WTC11 (cell line): ENCODE measurements at regions not wholly inside any gene's neighbourhood (a gene's known extent, or its start where the extent isn't known, plus 50 kb on each side); places are given as distances from the start of the nearest gene placed in this dataset.

Experiments
- CBFB ChIP-seq: sonication (generic); formaldehyde crosslinking; IDR thresholded peaks from 2 replicates; pipeline ENCODE4 v1.8.1; 2022; ENCODE audit warnings: mild to moderate bottlenecking, low read depth, missing genetic modification reagents
- ELF4 ChIP-seq: sonication (generic); formaldehyde crosslinking; IDR thresholded peaks from 2 replicates; pipeline ENCODE4 v1.8.1; 2022; ENCODE audit warnings: low read depth, mild to moderate bottlenecking, moderate library complexity, missing genetic modification reagents
- FOXP1 ChIP-seq: sonication (generic); formaldehyde crosslinking; IDR thresholded peaks from 2 replicates; pipeline ENCODE4 v1.8.0; 2022; ENCODE audit warnings: missing genetic modification reagents, mild to moderate bottlenecking, moderate library complexity, borderline replicate concordance
- JUN ChIP-seq: sonication (generic); formaldehyde crosslinking; IDR thresholded peaks from 2 replicates; pipeline ENCODE4 v1.8.0; 2023; ENCODE audit warnings: mild to moderate bottlenecking, missing genetic modification reagents
- MYBL2 ChIP-seq: sonication (generic); formaldehyde crosslinking; IDR thresholded peaks from 2 replicates; pipeline ENCODE4 v1.8.1; 2023; ENCODE audit warnings: mild to moderate bottlenecking, moderate library complexity, missing genetic modification reagents
- TF ChIP-seq, protein P1 (sequence below): sonication (generic); formaldehyde crosslinking; IDR thresholded peaks from 2 replicates; pipeline ENCODE4 v1.8.1; 2023; ENCODE audit warnings: mild to moderate bottlenecking, moderate library complexity, missing genetic modification reagents
- TF ChIP-seq, protein P2 (sequence below): sonication (generic); formaldehyde crosslinking; IDR thresholded peaks from 2 replicates; pipeline ENCODE4 v1.8.0; 2022; ENCODE audit warnings: mild to moderate bottlenecking, missing genetic modification reagents
- TF ChIP-seq, protein P3 (sequence below): sonication (generic); formaldehyde crosslinking; IDR thresholded peaks from 2 replicates; pipeline ENCODE4 v1.8.0; 2022; ENCODE audit warnings: missing genetic modification reagents
- TF ChIP-seq, protein P4 (sequence below): sonication (generic); formaldehyde crosslinking; IDR thresholded peaks from 2 replicates; pipeline ENCODE4 v1.8.0; 2022; ENCODE audit warnings: mild to moderate bottlenecking, missing genetic modification reagents

DNA sequence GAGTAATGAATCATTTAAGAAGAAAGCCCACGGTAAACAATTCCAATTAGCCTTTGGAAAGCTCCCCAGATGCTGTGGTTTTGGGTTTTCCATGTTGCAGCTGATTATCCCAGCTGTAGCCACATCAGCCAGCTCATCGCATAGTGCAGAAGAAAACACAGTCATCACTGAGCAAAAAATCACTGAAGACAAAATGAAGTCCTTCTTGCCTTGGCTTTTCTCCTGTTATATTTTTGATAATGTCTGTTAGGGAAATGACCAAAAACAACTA is 193.0 kb upstream of the C1QTNF7 start:
- TF ChIP-seq, protein P1, sequence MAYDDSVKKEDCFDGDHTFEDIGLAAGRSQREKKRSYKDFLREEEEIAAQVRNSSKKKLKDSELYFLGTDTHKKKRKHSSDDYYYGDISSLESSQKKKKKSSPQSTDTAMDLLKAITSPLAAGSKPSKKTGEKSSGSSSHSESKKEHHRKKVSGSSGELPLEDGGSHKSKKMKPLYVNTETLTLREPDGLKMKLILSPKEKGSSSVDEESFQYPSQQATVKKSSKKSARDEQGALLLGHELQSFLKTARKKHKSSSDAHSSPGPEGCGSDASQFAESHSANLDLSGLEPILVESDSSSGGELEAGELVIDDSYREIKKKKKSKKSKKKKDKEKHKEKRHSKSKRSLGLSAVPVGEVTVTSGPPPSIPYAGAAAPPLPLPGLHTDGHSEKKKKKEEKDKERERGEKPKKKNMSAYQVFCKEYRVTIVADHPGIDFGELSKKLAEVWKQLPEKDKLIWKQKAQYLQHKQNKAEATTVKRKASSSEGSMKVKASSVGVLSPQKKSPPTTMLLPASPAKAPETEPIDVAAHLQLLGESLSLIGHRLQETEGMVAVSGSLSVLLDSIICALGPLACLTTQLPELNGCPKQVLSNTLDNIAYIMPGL (CRISPR knock-in tag): no peak
- TF ChIP-seq, protein P2, sequence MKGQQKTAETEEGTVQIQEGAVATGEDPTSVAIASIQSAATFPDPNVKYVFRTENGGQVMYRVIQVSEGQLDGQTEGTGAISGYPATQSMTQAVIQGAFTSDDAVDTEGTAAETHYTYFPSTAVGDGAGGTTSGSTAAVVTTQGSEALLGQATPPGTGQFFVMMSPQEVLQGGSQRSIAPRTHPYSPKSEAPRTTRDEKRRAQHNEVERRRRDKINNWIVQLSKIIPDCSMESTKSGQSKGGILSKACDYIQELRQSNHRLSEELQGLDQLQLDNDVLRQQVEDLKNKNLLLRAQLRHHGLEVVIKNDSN (CRISPR knock-in tag): no peak
- TF ChIP-seq ELF4 (CRISPR knock-in tag) (no peak), FOXP1 (CRISPR knock-in tag) (no peak), CBFB (CRISPR knock-in tag) (no peak), JUN (CRISPR knock-in tag) (no peak), MYBL2 (no peak)
- TF ChIP-seq, protein P3, sequence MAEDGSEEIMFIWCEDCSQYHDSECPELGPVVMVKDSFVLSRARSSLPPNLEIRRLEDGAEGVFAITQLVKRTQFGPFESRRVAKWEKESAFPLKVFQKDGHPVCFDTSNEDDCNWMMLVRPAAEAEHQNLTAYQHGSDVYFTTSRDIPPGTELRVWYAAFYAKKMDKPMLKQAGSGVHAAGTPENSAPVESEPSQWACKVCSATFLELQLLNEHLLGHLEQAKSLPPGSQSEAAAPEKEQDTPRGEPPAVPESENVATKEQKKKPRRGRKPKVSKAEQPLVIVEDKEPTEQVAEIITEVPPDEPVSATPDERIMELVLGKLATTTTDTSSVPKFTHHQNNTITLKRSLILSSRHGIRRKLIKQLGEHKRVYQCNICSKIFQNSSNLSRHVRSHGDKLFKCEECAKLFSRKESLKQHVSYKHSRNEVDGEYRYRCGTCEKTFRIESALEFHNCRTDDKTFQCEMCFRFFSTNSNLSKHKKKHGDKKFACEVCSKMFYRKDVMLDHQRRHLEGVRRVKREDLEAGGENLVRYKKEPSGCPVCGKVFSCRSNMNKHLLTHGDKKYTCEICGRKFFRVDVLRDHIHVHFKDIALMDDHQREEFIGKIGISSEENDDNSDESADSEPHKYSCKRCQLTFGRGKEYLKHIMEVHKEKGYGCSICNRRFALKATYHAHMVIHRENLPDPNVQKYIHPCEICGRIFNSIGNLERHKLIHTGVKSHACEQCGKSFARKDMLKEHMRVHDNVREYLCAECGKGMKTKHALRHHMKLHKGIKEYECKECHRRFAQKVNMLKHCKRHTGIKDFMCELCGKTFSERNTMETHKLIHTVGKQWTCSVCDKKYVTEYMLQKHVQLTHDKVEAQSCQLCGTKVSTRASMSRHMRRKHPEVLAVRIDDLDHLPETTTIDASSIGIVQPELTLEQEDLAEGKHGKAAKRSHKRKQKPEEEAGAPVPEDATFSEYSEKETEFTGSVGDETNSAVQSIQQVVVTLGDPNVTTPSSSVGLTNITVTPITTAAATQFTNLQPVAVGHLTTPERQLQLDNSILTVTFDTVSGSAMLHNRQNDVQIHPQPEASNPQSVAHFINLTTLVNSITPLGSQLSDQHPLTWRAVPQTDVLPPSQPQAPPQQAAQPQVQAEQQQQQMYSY (CRISPR knock-in tag): no peak
- TF ChIP-seq, protein P4, sequence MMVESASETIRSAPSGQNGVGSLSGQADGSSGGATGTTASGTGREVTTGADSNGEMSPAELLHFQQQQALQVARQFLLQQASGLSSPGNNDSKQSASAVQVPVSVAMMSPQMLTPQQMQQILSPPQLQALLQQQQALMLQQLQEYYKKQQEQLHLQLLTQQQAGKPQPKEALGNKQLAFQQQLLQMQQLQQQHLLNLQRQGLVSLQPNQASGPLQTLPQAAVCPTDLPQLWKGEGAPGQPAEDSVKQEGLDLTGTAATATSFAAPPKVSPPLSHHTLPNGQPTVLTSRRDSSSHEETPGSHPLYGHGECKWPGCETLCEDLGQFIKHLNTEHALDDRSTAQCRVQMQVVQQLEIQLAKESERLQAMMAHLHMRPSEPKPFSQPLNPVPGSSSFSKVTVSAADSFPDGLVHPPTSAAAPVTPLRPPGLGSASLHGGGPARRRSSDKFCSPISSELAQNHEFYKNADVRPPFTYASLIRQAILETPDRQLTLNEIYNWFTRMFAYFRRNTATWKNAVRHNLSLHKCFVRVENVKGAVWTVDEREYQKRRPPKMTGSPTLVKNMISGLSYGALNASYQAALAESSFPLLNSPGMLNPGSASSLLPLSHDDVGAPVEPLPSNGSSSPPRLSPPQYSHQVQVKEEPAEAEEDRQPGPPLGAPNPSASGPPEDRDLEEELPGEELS: no peak
